GM12878 (cell line): ENCODE measurements at regions not wholly inside any gene's neighbourhood (a gene's known extent, or its start where the extent isn't known, plus 50 kb on each side); places are given as distances from the start of the nearest gene placed in this dataset.

Experiments used
- ATF7 ChIP-seq: fragments of 450-650 bp; IDR thresholded peaks from 2 replicates; pipeline ENCODE4 v1.6.1; 2016; ENCODE audit warnings: low read depth, mild to moderate bottlenecking
- CBFB ChIP-seq: IDR thresholded peaks from 2 replicates; pipeline ENCODE4 v1.6.1; 2016; ENCODE audit warnings: antibody characterized with exemption, low read depth
- CHD4 ChIP-seq: fragments of 200-600 bp; sonication (generic); IDR thresholded peaks from 2 replicates; pipeline ENCODE4 v1.6.1; 2016; ENCODE audit warnings: mild to moderate bottlenecking
- E4F1 ChIP-seq: fragments of 450-650 bp; IDR thresholded peaks from 2 replicates; pipeline ENCODE4 v1.6.1; 2018; ENCODE audit warnings: borderline replicate concordance, mild to moderate bottlenecking; ENCODE audit not compliant: partially characterized antibody
- JUNB ChIP-seq: IDR thresholded peaks from 2 replicates; pipeline ENCODE4 v1.6.1; 2016; ENCODE audit warnings: antibody characterized with exemption, mild to moderate bottlenecking
- MXI1 ChIP-seq: fragments of 150-350 bp; IDR thresholded peaks from 2 replicates; pipeline ENCODE4 v1.6.1; 2011; ENCODE audit warnings: low read depth, mild to moderate bottlenecking, inconsistent platforms, low read length, improper control_type of control experiment
- NFYB ChIP-seq: IDR thresholded peaks from 2 replicates; pipeline ENCODE4 v1.6.1; 2011; ENCODE audit warnings: low read depth, mild to moderate bottlenecking, low read length, improper control_type of control experiment, moderate library complexity; ENCODE audit not compliant: insufficient read depth
- NR2C1 ChIP-seq: fragments of 450-650 bp; IDR thresholded peaks from 2 replicates; pipeline ENCODE4 v1.6.1; 2017; ENCODE audit warnings: antibody characterized with exemption, mild to moderate bottlenecking, moderate library complexity
- PKNOX1 ChIP-seq: fragments of 450-650 bp; IDR thresholded peaks from 2 replicates; pipeline ENCODE4 v1.6.1; 2016; ENCODE audit warnings: mild to moderate bottlenecking
- TBL1XR1 ChIP-seq: IDR thresholded peaks from 2 replicates; pipeline ENCODE4 v1.6.1; 2012; ENCODE audit warnings: low read depth, low read length, improper control_type of control experiment
- TF ChIP-seq, protein P1 (sequence below): fragments of 450-650 bp; IDR thresholded peaks from 2 replicates; pipeline ENCODE4 v1.6.1; 2017; ENCODE audit warnings: antibody characterized with exemption, mild to moderate bottlenecking, moderate library complexity
- TF ChIP-seq, protein P2 (sequence below): fragments of 450-650 bp; formaldehyde crosslinking; IDR thresholded peaks from 2 replicates; pipeline ENCODE4 v1.4.0; 2020; ENCODE audit warnings: mild to moderate bottlenecking, moderate library complexity
- TF ChIP-seq, protein P3 (sequence below): fragments of 450-650 bp; conservative IDR thresholded peaks from 2 replicates; pipeline ENCODE4 v1.6.1; 2017; ENCODE audit warnings: mild to moderate bottlenecking, moderate library complexity
- TF ChIP-seq, protein P4 (sequence below), 3 experiments: IDR thresholded peaks in 2 of 3; conservative IDR thresholded peaks in 1 of 3; 2 replicates each; pipeline ENCODE4 v1.5.1; 2011; ENCODE audit warnings: low read depth in 3 of 3, low read length in 3 of 3, mild to moderate bottlenecking in 3 of 3, control low read depth in 2 of 3, moderate library complexity in 2 of 3, inconsistent platforms in 1 of 3, mixed read lengths in 1 of 3; ENCODE audit not compliant: control insufficient read depth in 2 of 3, insufficient read depth in 1 of 3; ENCODE audit errors: extremely low read depth in 1 of 3

DNA sequence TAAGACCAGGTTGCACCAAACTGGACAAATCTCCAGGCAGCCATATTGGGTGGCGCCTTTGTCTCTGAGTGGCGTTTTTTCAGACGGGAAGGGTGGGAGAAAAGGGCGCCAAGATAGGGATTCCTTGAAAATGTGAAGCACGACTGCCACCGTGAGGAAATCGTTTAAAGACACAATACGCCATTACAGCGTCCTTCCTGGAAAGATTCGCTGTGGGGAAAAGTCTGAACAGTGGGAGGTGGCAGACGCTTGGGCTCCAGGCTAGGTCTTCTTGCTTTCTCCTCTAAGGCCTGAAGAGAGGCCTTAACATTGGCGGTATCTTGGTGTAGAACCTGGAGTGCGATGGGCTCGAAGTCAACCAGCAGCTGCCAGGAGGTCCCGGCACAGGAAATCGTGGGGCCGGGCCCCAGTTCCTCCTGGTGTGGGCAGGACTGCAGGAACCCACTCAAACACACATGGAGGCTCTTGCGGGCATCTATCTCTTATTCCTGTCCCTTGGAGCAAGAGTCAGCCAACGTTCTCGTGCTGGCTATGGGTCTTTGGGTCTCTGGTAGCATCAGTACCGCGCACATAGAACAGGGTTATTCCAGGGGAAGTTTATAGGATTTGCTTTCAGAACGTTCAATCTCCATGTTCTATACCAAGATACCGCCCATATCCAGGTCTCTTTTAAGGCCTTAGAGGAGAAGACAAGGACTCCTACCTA is 208.8 kb downstream of the OR13H1 start (continued):
- TF ChIP-seq TBL1XR1 (peak; percentile 51; the same call in 1 of the 2 replicates), PKNOX1 (no peak), CHD4 (no peak), NR2C1 (no peak), MXI1 (no peak), CBFB (0 out of 2 replicates have a peak, but pooled peaks have one; percentile 28), NFYB (no peak), ATF7 (no peak), JUNB (no peak), E4F1 (no peak)
- TF ChIP-seq, protein P1, sequence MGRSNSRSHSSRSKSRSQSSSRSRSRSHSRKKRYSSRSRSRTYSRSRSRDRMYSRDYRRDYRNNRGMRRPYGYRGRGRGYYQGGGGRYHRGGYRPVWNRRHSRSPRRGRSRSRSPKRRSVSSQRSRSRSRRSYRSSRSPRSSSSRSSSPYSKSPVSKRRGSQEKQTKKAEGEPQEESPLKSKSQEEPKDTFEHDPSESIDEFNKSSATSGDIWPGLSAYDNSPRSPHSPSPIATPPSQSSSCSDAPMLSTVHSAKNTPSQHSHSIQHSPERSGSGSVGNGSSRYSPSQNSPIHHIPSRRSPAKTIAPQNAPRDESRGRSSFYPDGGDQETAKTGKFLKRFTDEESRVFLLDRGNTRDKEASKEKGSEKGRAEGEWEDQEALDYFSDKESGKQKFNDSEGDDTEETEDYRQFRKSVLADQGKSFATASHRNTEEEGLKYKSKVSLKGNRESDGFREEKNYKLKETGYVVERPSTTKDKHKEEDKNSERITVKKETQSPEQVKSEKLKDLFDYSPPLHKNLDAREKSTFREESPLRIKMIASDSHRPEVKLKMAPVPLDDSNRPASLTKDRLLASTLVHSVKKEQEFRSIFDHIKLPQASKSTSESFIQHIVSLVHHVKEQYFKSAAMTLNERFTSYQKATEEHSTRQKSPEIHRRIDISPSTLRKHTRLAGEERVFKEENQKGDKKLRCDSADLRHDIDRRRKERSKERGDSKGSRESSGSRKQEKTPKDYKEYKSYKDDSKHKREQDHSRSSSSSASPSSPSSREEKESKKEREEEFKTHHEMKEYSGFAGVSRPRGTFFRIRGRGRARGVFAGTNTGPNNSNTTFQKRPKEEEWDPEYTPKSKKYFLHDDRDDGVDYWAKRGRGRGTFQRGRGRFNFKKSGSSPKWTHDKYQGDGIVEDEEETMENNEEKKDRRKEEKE: no peak
- TF ChIP-seq, protein P2, sequence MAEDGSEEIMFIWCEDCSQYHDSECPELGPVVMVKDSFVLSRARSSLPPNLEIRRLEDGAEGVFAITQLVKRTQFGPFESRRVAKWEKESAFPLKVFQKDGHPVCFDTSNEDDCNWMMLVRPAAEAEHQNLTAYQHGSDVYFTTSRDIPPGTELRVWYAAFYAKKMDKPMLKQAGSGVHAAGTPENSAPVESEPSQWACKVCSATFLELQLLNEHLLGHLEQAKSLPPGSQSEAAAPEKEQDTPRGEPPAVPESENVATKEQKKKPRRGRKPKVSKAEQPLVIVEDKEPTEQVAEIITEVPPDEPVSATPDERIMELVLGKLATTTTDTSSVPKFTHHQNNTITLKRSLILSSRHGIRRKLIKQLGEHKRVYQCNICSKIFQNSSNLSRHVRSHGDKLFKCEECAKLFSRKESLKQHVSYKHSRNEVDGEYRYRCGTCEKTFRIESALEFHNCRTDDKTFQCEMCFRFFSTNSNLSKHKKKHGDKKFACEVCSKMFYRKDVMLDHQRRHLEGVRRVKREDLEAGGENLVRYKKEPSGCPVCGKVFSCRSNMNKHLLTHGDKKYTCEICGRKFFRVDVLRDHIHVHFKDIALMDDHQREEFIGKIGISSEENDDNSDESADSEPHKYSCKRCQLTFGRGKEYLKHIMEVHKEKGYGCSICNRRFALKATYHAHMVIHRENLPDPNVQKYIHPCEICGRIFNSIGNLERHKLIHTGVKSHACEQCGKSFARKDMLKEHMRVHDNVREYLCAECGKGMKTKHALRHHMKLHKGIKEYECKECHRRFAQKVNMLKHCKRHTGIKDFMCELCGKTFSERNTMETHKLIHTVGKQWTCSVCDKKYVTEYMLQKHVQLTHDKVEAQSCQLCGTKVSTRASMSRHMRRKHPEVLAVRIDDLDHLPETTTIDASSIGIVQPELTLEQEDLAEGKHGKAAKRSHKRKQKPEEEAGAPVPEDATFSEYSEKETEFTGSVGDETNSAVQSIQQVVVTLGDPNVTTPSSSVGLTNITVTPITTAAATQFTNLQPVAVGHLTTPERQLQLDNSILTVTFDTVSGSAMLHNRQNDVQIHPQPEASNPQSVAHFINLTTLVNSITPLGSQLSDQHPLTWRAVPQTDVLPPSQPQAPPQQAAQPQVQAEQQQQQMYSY (CRISPR knock-in tag): no peak
- TF ChIP-seq, protein P3, sequence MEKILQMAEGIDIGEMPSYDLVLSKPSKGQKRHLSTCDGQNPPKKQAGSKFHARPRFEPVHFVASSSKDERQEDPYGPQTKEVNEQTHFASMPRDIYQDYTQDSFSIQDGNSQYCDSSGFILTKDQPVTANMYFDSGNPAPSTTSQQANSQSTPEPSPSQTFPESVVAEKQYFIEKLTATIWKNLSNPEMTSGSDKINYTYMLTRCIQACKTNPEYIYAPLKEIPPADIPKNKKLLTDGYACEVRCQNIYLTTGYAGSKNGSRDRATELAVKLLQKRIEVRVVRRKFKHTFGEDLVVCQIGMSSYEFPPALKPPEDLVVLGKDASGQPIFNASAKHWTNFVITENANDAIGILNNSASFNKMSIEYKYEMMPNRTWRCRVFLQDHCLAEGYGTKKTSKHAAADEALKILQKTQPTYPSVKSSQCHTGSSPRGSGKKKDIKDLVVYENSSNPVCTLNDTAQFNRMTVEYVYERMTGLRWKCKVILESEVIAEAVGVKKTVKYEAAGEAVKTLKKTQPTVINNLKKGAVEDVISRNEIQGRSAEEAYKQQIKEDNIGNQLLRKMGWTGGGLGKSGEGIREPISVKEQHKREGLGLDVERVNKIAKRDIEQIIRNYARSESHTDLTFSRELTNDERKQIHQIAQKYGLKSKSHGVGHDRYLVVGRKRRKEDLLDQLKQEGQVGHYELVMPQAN: no peak
- TF ChIP-seq, protein P4, sequence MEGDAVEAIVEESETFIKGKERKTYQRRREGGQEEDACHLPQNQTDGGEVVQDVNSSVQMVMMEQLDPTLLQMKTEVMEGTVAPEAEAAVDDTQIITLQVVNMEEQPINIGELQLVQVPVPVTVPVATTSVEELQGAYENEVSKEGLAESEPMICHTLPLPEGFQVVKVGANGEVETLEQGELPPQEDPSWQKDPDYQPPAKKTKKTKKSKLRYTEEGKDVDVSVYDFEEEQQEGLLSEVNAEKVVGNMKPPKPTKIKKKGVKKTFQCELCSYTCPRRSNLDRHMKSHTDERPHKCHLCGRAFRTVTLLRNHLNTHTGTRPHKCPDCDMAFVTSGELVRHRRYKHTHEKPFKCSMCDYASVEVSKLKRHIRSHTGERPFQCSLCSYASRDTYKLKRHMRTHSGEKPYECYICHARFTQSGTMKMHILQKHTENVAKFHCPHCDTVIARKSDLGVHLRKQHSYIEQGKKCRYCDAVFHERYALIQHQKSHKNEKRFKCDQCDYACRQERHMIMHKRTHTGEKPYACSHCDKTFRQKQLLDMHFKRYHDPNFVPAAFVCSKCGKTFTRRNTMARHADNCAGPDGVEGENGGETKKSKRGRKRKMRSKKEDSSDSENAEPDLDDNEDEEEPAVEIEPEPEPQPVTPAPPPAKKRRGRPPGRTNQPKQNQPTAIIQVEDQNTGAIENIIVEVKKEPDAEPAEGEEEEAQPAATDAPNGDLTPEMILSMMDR (IDR thresholded peaks at IDR 0.05 in 2 of 3, conservative IDR thresholded peaks at IDR 0.05 in 1 of 3; ENCODE audit: control insufficient read depth in 2 of 3, extremely low read depth in 1 of 3, insufficient read depth in 1 of 3, low read depth in 3 of 3, low read length in 3 of 3): peak; percentile 26 to 54 (median 36); a peak in 4 of 6 replicates
